ENCODE measurements at regions not wholly inside any gene's neighbourhood (a gene's known extent, or its start where the extent isn't known, plus 50 kb on each side); places are given as distances from the start of the nearest gene placed in this dataset.
A peak's percentile ranks its signal among the peaks of the same experiment; 100 is the strongest.
"Not testable (repeated sequence)": the region's sequence is repeated elsewhere in the genome, so short reads cannot be mapped to it uniquely, and the experiment has no call there.

GRCh38 chr19:7400815-7401214 lies 52.1 kb downstream of the ARHGEF18 start:
- no peak for DNase-seq

- DNase-seq, result no peak
Observed at GRCh38 chr19:7401694-7402093, 53.0 kb downstream of the ARHGEF18 start.

DNA sequence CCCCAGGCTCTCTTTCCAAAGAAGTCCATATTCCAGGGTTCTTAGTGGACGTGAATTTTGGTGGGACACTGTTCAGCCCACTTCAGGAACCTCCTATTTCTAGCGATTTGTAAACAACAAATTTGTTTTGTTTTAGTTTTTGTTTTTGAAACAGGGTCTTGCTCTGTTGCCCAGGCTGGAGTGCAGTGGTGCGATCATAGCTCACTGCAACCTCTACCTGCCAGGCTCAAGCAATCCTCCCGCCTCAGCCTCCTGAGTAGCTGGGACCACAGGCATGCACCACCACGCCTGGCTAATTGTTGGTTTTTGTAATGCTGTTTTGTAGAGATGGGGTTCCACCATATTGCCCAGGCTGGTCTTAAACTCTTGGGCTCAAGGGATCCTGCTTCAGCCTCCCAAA lies 56.7 kb downstream of the ARHGEF18 start:
- not testable (repeated sequence) for DNase-seq

GRCh38 chr19:7408251-7408650 lies 59.5 kb downstream of the ARHGEF18 start:
- no peak for DNase-seq

DNA sequence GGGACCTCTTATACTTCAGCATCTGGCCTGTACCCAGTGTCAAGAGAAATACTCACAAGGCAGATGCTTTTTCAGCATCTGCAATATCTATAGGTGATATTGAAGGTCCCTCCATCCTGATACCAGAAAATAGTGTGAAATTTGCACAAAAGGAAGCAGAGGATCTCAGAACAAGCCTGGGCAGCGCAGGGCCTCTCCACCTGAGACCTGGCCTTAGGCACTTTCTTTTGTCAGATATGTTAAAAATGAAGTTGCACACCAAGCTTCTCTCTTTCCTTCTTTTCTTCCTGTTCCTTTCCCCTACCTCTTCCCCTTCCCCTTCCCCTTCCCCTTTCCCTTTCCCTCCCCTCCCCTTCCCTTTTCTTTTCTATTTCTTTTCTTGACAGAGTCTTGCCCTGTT lies 62.2 kb downstream of the ARHGEF18 start:
- no peak for DNase-seq

DNA sequence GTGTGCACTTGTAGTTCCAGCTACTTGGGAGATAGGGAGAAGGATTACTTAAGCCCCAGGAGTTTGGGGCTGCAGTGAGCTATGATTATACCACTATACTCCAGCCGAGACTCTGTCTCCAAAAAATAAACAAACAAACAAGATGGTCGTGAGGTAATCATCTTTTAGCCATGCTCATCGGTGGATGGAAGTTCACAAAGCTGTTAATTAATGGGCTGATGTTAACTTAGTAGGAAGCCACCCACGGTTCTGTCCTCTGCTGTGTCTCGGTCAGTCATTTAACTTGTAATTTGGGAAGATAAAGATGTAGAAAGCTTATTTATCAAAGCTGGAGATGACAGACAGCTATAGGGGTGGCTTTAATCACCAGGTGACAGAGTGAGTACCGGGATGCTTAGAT lies 64.9 kb downstream of the ARHGEF18 start:
- DNase-seq, result no peak

DNA sequence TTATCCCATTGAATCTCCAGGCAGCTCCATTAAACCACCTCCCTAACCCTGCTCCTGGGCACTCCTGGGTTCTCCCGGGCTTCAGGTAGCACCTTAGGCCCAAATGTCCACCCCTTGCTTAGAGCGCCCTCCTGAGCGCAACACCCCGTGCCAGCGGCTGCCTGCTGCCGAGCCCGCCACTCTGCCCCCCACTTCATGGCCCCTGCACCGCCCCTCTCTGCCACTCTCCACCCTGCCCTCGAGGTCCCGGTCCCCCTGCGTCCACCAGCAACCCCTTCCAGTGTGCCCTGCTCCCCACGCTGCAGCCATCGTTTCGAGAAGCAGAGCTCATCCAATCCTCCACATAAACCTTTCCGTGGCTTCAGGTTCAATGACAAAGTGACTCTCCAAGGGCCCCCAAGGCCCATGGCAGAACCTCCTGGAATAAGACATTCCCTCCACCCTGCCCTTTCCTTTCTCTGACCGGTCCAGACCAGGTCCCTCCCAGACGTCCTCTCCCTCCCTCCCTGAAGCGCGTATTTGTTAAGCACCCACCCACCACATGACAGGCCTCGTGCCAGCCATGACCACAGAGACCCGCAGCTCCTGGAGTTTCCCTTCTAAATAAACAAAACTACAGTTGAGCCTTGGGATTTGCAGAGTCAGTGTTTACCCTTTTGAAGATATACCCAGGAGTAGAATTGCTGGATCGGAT lies 66.6 kb downstream of the ARHGEF18 start:
- peak; percentile 14 for DNase-seq

DNA sequence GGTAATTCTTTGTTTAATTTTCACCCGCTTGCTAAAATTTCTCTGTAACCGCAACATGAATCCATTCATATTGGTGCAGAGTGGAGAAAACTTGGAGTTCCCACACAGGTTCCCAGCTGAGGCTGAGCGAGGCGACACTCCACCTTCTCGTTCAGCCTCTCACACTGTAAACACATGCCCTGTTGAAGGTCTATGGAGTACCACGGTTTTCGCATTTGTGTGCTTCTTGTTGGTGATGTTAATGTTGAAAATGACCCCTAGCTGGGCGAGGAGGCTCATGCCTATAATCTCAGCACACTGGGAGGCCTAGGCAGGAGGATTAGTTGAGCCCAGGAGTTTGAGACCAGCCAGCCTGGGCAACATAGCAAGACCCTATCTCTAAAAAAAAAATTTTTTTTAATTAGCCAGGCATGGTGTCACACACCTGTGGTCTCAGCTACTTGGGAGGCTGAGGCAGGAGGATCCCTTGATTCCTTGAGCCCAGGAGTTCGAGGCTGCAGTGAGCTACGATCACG lies 67.2 kb downstream of the ARHGEF18 start:
- DNase-seq, result no peak

- DNase-seq, result no peak
Observed at GRCh38 chr19:7417671-7418324, 69.1 kb downstream of the ARHGEF18 start.

GRCh38 chr19:7418596-7418995 lies 69.9 kb downstream of the ARHGEF18 start:
- no peak for DNase-seq

GRCh38 chr19:7419153-7419552 lies 69.7 kb downstream of the PEX11G start:
- DNase-seq, result no peak

DNA sequence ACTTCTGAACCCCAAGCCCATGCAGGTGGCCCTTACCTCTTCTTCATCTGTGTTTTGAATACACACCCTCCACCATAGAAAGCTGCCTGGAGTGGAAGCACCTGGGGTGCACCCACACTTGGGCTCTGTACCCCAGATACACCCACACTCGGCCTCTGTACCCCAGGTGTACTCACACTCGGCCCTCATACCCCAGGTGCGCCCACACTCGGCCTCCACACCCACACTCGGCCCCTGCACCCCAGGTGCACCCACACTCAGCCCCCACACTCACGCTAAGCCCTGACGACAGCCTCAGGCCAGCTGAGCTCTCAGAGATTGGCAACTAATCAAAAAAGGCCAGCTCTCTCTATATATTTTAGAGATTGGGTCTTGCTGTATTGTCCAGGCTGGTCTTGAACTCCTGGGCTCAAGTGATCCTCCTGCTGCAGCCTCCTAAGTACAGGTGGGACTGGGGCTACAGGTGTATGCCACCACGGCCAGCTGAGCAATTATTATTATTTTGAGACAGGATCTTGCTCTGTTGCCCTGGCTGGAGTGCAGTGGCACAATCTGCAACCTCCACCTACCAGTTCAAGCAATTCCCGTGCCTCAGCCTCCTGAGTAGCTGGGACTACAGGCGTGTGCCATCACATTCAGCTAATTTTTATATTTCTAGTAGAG lies 68.9 kb downstream of the PEX11G start:
- DNase-seq, result no peak

GRCh38 chr19:7421941-7422744 lies 66.7 kb downstream of the PEX11G start:
- DNase-seq, result no peak

All from DMS153 (cell line).